HG03196 (cell line): ENCODE measurements at regions not wholly inside any gene's neighbourhood (a gene's known extent, or its start where the extent isn't known, plus 50 kb on each side); places are given as distances from the start of the nearest gene placed in this dataset.
"Not testable (repeated sequence)": the region's sequence is repeated elsewhere in the genome, so short reads cannot be mapped to it uniquely, and the experiment has no call there.

Source experiments
- ATAC-seq: cut with Tn5 transposase; IDR thresholded peaks from one replicate; pipeline ENCODE4 v1.9.1; 2021; ENCODE audit not compliant: unreplicated experiment

DNA sequence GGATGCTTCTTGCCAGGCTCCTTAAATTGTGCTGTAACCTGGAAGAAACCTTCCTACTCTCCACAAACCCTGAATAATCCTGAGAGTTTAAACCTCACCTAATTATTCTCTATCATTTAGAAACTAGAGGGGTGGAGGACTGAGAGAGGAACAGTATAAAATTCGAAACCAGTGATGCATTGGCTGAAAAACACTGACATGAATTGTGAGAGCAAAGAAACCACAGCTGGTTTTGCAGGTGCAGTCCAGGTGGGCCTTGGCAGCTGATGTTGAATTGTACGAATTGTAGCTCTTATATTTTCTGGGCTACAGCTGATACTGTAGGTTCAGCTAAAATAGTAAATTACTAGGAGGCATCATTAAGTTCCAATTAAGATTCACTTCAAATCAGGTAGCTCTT lies 227.0 kb upstream of the SLITRK5 start:
- no peak for ATAC-seq

DNA sequence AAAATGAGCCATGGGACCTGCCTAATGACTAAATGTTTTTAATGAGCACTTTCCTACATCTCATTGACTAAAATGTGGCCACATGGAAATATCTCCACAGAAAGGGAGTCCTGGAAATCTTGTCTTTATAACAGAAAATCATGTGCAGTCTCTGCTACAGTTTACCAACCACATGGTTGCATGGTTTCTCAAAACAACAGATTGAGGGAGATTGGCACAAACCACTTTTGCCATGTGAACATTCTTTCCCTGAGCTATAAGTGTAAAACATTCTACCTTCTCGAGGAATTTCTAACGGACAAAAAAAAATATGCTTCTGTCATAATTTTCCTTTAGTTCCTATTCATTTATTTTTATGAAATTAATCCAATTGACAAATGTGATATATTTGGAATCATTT lies 218.9 kb upstream of the SLITRK5 start:
- no peak for ATAC-seq

DNA sequence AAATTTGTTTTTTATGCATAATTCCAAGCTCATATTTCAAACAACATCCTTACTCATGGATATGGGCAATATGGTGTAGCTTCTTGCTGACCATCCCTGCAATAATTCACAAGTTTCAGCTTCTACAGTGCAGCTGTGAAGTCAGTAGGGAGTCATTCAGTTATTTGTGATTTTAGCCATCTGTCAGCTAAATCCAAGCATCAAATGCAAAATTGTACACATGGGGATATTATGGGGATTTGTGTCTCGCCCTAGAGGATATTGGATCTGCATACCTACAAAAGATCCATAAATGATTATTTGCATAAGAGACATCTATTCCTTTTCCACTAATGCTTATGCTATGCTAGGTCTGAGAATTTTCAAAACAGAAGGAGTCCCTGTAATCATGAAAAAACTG lies 217.9 kb upstream of the SLITRK5 start:
- no peak for ATAC-seq

DNA sequence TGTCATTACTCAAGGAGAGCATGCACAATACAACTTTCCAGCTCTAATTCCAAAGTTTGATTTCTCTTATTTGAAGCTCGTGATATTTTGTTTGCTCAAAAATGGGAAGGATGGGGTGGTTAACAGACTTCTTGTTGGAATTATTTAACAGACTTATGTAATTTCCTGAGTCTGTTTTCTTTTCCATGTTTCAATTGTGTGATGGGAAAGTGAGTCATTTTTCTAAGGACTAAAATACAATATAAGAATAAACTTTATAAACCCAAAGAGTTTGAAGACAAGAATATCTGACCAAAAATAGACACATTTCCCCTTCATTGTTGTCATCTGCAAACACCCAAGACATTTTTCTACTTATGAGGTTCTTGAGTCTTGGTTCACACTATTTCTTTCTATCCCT lies 211.8 kb upstream of the SLITRK5 start:
- ATAC-seq = no peak

DNA sequence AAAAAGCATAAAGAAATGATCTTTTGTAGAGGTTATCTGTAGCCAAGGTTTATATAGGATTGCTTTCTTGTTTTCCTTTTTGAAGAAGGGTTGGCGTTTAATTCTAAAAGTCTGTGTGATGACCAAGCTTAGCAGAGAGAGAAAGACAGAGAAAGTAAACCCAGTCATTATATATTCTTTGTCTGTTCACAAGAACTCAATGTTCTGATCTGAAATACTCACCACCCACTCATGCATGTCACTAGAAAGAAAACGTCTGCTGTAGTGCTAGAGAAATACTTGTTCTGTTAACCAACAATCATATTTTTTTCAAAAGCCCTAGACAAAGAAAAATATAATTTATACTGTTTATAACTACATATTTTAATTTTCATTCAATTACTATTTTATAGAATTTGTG lies 173.7 kb upstream of the SLITRK5 start:
- no peak for ATAC-seq

DNA sequence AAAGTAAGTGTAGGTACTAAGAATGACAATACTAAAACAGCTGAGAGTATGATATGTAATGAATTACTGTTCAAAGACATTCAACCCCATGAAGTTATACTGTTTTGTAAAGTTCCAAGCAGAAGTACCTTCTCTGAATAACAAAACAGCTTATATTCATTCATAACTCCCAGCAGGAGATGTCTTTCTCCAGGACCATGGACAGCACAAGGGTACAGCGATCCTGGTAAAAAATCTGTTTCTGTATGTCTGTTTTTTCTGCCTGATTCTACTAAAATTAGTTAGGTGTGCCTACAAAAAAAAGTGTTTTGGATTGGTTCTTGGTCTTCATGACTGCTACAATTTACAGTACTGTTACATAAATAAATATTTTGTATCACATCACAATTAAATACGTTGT lies 172.5 kb upstream of the SLITRK5 start:
- no peak for ATAC-seq

DNA sequence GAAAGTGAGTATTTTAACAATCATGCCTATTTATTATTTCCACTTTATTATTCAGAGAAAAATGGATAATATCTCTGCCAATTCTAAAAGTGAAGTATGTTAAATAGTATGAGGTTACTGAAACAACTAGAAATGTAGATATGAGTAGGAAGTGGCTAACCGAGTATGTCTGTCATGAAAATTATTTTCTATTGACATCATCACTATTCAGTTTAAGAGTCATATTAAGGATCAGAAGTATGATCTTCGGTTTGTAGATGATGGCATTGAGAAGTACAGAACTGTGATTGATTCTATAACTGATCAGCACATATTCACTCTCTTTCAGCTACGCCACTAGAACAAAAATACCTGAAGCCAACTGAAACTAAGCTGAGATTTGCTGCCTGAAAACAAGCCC lies 146.4 kb upstream of the SLITRK5 start:
- ATAC-seq = no peak

DNA sequence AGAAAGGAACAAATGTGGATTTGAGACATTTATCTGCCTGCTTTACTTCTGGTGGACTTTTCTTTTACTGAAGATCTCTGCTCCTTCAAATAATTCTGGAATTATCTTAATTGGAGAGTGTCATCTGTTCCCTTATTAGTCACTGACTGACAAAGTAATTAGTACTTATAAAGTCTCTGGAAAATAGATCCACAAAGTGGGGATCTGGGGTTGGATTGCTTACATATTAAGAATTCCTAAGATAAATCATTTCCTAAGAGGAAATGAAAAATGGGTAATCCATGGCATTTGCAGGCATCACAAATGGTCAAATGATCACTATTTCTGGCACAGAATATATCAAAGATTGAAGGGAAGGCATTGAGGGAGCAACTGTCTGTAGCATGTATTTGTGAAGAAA lies 137.4 kb upstream of the SLITRK5 start:
- no peak for ATAC-seq

DNA sequence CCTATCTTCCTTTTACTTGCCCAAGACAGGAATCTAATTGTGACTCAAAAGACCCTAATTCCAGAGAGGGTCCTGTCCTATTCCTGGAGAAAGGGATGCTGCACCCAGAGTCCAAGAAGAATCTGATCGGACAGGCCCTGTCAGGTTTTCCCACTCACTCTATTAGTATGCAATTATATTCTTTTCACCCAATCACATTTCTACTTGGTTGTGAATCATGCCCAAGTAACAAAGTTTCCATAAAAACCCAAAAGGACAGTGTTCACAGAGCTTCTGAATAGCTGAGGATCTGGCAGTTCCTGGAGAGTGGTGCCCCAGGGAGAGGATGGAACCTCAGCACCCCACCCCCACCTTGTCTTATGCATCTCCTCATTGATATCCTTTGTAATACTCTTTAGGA lies 135.3 kb upstream of the SLITRK5 start:
- no peak for ATAC-seq

DNA sequence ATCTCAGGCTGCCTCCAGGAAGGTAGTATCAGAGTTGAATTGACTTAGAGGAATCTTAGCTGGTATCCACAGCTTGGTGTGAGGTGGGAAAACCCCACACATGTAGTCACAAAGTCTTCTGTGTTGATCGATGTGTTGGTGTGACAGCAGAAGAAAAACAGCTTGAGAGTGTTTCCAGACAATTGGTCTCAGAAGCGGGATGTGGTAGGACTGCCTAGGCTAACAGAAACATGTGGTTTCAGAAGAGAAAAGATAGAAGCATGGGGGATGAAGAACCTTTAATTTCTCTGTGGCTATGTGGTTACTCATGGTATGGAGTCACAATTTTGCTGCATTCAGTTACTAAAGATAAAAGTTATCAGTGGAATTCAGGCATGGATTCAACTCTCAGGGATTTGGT lies 134.7 kb upstream of the SLITRK5 start:
- ATAC-seq = peak; percentile 52

DNA sequence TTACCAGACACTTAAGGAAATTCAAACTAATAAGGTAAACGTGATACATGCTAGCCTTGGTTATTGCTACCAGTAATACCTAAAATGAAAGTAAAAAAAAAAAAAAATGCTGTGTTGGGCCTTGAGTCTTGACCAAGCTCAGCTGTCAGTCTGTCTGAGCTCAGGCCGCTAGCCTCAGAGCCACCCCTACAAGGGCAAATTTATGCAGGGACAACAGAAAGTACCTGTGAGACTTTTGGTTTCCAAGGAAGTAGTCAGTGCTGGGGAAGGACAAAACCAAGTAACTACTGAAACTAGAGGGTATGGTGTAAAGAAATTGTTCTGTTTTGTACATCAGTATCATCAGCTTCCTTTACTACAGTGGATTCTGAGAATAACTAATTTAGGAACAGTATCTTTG lies 134.3 kb upstream of the SLITRK5 start:
- ATAC-seq = peak; percentile 95

DNA sequence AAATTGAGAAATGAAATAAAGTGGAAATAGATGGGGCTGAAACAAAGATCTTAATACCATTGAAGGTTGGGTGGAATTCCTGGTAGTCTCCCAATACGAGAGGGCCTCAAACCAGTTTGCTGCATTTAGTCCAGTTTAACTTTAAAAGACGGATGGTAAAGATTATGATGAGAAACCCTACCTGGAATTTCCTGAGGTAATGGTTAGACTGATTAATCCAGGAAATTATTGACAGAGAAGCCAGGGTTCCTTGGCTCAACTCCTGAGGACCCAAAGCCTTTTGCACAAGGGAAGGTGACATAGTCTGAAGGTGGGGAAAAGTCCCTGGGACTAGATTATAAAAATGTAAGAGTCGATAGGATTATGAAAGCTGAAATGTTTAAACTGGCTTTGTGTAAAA lies 133.2 kb upstream of the SLITRK5 start:
- ATAC-seq = no peak

DNA sequence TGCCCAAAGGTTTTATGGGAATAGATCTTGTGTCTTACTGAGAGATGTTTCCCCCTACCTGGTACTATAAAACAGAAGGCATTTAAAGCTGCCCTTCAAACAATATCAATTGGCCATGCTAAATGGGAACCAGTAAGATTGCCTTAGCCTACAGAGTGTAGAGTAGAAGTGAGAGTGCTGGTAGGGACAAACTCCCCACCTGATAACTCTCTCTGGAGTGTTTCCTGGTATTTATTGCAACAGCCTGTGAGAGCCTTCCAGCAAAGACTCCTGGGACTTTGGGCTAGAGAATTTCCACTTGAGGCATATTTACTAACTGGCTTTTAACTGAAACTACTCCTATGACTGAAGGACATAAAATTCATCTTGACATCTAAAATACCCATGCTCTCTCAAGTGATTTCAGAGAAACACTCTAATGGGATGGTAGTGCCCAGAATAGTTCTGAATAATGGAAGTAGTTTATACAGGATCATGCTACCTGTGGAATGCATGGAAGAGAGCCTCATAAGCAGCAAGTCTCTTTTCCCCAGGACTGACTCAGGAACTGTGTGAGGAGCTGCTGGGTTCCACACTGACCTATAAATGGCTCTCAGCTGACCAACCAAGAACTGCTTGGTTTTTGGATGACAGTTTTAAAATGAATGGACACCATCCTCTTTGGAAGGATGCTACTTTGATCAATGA lies 132.7 kb upstream of the SLITRK5 start:
- ATAC-seq = no peak

DNA sequence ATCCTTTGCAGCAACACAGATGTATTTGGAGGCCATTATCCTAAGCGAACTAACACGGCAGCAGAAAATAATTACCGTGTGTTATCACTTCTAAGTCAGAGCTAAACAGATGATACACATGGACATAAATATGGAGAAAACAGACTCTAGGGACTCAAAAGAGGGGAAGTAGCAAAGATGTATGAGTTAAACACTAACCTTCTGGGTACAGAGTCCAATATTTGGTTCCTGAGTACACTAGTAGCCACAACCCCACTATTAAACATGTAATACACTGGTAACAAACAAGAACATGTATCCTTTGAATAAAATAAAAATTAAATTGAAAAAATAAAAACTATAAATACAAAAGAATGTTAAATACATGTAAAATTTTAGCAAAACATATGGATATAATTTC lies 118.0 kb upstream of the SLITRK5 start:
- no peak for ATAC-seq

DNA sequence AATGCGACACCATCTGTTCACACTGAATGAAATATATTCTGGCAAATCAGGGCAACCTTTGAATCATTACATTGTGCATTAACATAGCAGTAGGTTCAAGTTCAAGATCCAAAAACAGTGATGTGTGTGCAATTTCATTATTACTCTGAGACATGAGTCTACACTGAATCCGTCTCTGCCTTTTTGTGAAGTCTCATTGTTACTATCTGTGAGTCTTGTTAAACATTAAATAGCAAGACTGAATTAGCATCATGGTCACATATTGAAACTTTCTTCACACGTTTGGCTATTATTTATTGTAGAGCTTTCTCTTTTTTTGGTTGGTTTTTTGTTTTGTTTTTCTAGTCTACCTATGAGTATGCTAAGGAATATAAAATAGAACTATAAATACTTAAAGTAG lies 117.1 kb upstream of the SLITRK5 start:
- ATAC-seq = no peak

DNA sequence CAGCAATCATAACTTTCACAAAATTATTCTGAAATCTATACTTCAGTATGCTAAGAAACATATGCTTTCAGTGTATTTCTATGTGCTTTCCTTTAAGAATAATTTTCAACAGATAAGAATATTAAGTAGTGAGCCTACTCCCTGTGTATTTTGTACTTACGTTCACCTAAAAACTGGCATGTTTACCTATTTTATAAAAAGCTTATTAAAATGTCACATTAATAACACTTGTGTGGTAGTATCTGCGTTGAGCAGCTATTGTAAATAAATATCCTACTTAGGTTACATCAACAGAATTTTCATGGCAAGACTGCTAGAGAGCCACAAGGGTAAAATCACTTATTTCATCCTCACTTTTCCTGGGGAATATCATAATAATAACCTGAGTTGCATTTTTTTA lies 113.4 kb upstream of the SLITRK5 start:
- no peak for ATAC-seq

DNA sequence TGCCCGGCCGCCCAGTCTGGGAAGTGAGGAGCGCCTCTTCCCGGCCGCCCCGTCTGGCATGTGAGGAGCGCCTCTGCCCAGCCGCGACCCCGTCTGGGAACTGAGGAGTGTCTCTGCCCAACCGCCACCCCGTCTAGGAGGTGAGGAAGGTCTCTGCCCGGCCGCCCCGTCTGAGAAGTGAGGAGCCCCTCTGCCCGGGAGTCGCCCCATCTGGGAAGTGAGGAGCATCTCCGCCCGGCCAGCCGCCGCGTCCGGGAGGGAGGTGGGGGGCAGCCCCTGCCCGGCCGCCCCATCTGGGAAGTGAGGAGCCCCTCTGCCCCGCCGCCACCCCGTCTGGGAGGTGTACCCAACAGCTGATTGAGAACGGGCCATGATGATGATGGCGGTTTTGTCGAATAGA lies 109.6 kb upstream of the SLITRK5 start:
- ATAC-seq = not testable (repeated sequence)

DNA sequence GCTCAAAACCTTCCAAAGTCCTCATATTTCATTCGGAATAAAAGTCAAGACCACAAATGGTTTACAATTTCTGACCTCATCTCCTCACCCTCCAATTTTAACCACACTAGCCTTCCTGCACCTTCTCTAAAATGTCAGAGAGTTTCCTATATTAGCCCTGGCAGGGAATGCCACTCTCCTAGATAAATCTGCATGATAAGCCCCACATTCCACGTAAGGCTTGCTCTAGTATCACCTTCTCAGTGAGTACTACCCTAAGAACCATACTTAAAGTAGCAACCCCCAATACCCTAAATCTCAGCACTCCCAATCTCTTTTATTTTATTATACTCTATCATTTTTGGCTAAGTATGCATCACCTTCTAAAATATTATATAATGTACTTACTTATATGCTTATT lies 100.5 kb upstream of the SLITRK5 start:
- no peak for ATAC-seq

DNA sequence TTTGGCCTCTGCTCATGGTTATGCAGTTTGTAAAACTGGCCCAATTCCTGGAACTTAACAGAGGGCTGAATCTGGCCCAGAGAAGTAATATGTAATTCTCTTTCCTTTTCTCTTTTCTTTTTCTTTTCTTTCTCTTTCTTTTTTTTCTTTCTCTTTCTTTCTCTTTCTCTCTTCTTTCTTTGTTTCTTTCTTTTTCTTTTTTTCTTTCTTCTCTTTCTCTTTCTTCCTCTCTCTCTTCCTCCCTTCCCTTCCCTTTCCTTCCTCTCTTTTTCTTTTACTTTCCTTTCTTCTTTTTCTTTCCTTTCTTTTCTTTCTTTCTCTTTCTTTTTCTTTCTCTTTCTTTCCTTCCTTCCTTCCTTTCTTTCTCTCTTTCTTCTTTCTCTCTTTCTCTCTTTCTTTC lies 88.8 kb upstream of the SLITRK5 start:
- no peak for ATAC-seq

DNA sequence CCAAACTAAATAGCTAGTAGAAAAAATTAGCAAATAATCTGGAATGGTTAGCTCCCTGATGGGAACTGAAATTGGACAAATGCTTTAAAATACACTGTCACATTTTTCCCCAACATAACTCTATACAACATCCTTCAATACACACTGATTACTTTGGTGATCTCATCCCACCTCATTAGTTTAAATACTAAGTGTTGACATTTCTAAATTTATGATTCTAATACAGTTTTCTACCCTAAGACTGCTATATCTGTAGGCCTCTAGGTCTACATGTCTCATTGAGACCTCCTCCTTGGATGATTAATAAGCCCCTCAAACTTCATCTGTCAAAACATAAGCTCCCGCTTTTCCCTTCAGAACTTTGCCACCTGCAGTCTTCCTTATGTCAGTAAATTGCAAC lies 80.7 kb upstream of the SLITRK5 start:
- no peak for ATAC-seq

DNA sequence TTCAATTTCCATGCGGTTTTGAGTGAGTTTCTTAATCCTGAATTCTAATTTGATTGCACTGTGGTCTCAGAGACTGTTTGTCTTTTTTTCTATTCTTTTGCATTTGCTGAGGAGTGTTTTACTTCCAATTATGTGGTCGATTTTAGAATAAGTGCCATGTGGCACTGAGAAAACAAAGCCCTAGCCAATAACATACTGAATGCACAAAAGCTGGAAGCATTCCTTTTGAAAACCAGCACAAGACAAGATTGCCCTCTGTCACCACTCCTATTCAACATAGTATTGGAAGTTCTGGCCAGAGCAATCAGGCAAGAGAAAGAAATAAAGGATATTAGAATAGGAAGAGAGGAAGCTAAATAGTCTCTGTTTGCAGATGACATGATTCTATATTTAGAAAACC lies 66.7 kb upstream of the SLITRK5 start:
- not testable (repeated sequence) for ATAC-seq

DNA sequence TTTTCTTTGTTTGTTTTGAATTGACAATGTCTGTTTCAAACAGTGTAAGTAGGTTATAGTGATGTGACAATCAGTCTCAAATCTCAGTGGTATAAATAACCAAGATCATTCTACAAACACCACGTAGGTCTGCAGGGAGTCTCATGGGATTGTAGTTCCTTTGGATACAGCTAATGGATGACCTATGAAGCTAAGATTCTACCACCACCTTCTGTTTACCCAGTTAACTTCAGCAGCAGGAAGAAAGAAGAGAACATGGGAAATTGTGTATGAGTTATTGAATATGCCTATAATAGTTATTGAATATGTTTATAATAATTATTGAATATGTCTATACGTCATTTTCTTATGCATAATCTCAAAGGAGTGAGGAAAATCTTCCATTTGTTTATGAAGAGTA lies 63.9 kb upstream of the SLITRK5 start:
- ATAC-seq = no peak

DNA sequence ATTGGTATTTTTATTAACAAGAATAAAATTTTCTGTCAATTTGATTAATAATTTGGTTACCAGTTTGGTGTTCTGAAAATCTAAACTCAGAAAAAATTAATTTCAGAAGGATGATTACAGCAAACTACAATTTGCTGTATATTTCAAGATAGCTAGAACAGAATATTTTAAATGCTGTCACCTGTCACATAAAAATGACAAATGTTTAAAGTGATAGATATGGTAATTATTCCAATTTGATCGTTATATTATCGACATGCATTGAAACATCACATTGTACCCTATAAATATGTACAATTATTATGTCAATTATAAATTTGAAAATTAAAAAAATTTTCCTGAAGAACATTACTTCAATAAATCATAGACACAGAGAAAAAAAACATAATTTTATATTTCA lies 56.9 kb upstream of the SLITRK5 start:
- ATAC-seq = no peak
